LNCAP (cell line): ENCODE measurements at regions not wholly inside any gene's neighbourhood (a gene's known extent, or its start where the extent isn't known, plus 50 kb on each side); places are given as distances from the start of the nearest gene placed in this dataset.

ENCODE experiments used
- TF ChIP-seq, protein P1 (sequence below): fragments of 450-650 bp; IDR thresholded peaks from 2 replicates; pipeline ENCODE4 v1.5.1; 2017; ENCODE audit warnings: mild to moderate bottlenecking

DNA sequence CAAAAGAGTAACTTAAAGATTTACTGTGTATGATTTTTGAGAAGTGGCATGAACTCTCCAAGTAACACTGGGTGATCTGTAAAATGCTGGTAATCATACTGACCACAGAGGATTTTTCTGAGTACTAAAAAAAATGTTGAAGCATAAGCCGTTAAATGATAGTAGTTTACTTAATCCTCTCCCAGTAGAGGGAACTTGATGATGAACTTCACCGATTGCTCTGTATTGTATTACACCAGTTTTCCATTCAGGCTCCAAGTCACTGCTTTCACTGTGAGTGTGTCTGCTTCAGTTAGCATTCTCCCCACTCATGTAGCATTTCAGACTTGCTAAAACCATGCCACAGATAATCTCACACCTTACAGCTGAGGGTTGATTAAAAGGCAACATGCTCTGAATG lies 294.1 kb downstream of the GBA3 start:
- TF ChIP-seq, protein P1, sequence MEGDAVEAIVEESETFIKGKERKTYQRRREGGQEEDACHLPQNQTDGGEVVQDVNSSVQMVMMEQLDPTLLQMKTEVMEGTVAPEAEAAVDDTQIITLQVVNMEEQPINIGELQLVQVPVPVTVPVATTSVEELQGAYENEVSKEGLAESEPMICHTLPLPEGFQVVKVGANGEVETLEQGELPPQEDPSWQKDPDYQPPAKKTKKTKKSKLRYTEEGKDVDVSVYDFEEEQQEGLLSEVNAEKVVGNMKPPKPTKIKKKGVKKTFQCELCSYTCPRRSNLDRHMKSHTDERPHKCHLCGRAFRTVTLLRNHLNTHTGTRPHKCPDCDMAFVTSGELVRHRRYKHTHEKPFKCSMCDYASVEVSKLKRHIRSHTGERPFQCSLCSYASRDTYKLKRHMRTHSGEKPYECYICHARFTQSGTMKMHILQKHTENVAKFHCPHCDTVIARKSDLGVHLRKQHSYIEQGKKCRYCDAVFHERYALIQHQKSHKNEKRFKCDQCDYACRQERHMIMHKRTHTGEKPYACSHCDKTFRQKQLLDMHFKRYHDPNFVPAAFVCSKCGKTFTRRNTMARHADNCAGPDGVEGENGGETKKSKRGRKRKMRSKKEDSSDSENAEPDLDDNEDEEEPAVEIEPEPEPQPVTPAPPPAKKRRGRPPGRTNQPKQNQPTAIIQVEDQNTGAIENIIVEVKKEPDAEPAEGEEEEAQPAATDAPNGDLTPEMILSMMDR: no peak

DNA sequence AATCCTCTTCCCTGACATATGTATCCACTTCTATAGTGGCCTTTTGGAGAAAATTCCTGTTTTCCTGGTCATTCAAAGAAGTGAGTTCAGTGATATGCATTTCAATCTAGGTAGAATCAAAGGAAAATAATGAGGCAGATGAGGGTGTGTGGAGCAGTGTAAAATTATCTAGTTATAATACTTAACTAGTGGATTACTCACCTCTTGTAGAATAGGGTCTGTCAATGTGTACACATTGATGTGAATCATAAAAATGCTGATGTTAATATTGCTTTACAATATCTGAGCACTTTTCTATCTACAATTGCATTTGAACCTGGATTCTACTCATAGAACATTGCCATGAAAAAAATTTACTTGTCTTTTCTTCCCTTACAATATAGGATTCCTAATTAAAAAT lies 293.5 kb downstream of the GBA3 start:
- TF ChIP-seq, protein P1: no peak

DNA sequence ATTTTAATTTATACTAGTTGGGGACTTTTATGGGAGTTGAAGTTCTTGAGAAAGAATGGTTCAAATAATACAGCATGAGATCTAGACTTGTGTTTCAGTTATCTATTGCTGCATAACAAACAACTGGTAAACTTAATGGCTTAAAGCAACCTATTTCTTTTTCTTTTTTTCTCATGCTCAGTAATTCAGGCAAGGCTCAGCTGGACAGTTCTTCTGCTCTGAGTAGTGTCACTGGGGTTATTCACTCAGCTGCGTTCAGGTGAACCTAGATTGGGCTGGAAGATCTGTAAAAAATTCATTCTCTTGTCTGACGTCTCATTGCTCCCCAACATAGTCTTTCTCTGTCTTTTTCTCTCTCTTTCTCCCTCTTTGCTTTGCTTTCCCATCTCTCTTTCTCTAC lies 291.7 kb downstream of the GBA3 start:
- TF ChIP-seq, protein P1: no peak

DNA sequence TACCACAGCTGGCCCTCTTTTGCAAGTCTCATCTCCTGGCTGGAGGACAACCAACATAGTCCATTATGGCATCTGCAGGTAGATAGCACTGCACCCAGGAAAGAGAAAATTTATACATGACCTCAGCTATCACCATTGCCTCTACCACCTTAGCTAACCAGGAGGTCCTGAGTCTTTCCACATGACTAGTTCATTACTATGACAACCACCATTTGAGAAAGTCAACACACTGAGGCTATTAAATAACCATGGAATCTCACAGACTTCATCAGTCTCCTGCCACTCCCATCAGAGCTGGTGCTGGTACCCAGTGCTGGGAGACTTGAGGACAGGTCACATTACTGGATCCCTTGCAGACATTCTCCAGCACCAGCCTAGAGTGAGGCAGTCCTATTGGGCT lies 285.9 kb downstream of the GBA3 start:
- TF ChIP-seq, protein P1: no peak

DNA sequence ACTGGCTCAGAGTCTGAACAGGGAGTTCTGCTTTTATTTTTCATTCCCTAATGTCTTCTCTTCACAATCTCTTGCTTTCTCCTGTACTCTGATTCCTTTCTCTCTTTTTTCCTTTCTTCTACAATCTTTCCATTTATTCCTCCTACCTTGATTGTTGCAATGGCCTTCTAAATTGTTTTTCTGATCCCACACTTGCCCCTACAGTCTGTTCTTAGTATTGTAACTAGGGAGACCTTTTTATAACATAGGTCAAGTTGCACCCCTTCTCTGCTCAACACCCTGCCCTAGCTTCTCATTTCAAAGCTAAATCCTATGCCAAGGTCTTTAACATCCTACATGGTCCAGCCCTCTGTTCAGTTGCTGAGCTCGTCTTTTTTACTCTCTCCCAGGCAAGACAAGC lies 277.9 kb downstream of the GBA3 start:
- TF ChIP-seq, protein P1: no peak

DNA sequence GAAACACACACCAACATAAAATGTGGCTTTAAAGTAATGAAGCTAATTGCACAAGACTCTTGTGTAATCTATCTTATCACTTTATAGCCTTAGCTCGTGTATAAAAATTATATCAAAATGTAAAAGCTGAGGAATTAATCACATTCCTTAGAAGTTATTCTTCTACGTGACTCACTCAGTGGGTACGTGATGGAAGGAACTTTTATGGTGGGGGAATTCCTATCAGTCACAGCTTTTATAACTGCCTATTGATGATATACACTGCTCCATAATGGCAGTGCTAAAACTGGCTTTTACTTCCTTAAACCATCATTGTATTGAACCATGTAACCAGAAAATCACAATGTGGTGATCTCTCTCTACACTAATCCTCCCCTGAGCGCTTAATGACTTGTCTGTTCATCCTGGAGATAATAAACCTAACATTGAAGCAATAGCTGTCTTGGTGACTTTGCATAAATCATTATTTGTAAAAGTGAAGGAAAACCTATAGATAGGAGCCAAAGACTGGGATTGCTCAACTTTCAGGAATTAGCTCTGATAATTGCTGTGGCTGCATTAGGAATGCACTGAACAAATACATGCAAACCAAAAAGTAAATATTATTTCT lies 276.7 kb downstream of the GBA3 start:
- TF ChIP-seq, protein P1: no peak

DNA sequence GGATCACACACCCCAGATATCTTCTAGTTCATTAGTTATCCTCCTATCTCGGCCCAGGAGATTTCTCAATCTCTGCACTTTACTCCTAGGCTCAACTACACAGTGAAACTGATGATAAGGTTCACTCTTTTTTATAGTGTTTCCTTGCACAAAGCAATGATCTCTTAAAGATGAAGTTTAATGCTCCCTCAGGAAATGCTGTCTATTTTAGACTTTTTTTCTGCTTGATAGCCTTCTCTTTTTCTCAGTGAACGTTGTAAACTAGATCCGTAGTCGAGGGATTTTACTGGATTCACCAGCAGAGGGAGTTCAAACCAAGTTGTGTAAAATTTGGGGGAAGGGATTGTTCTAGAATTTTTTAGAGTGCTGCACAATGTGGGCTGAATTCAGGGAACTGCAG lies 269.6 kb downstream of the GBA3 start:
- TF ChIP-seq, protein P1: peak; percentile 50; the same call in 1 of the 2 replicates

DNA sequence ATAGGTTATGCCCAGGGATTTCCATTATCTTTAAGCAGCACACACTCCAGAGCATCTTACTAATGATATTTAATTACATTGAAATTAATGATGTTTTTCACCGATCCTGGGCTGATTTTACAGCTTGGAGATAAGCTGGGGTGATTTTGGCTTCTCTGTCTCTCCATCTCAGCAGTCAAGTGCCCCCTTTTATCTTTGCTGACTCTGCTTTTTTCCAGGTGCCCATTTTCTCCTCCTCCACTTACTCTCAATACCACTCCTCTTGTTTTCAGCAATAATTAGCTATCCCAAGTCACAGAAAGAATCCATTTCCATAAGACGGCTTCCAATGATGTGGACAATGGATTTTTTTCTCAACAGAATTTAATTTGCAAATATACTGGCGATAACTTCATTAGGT lies 266.7 kb downstream of the GBA3 start:
- TF ChIP-seq, protein P1: no peak
